Nephron progenitor cell (in vitro differentiated cells): ENCODE measurements at regions not wholly inside any gene's neighbourhood (a gene's known extent, or its start where the extent isn't known, plus 50 kb on each side); places are given as distances from the start of the nearest gene placed in this dataset.

Source experiments
- DNase-seq: peaks from one replicate; pipeline ENCODE4 v3.0.0; 2021
- H3K27ac Mint-ChIP-seq: 2 replicates; pipeline ENCODE4 v1.8.0; 2021; ENCODE audit warnings: mild to moderate bottlenecking, moderate library complexity, mixed read lengths
- H3K27me3 Mint-ChIP-seq: 2 replicates; pipeline ENCODE4 v1.8.0; 2021; ENCODE audit warnings: mild to moderate bottlenecking, low read depth, mixed read lengths; ENCODE audit not compliant: poor library complexity
- H3K36me3 Mint-ChIP-seq: 2 replicates; pipeline ENCODE4 v1.8.0; 2021; ENCODE audit warnings: low read depth, mixed read lengths
- H3K4me1 Mint-ChIP-seq: 2 replicates; pipeline ENCODE4 v1.8.0; 2021; ENCODE audit warnings: mixed read lengths
- H3K4me3 Mint-ChIP-seq: 2 replicates; pipeline ENCODE4 v1.8.0; 2021; ENCODE audit warnings: mild to moderate bottlenecking, moderate library complexity, mixed read lengths
- H3K9me3 Mint-ChIP-seq: 2 replicates; pipeline ENCODE4 v1.8.0; 2021; ENCODE audit warnings: mild to moderate bottlenecking, moderate library complexity, mixed read lengths
- TF ChIP-seq, protein P1 (sequence below): fragments of 200-600 bp; sonication (generic); IDR thresholded peaks from 2 replicates; pipeline ENCODE4 v1.5.0; 2021; ENCODE audit warnings: antibody characterized with exemption

GRCh38 chr2:7904319-7904718, 777.5 kb upstream of the ID2 start:
- no peak for DNase-seq
- peaks cover 3% of the 10 kb centered on the region for H3K27me3 Mint-ChIP-seq
- H3K9me3 Mint-ChIP-seq: no peaks in the 10 kb centered on the region
- H3K4me1 Mint-ChIP-seq: peaks cover 12% of the 10 kb centered on the region
- TF ChIP-seq, protein P1, sequence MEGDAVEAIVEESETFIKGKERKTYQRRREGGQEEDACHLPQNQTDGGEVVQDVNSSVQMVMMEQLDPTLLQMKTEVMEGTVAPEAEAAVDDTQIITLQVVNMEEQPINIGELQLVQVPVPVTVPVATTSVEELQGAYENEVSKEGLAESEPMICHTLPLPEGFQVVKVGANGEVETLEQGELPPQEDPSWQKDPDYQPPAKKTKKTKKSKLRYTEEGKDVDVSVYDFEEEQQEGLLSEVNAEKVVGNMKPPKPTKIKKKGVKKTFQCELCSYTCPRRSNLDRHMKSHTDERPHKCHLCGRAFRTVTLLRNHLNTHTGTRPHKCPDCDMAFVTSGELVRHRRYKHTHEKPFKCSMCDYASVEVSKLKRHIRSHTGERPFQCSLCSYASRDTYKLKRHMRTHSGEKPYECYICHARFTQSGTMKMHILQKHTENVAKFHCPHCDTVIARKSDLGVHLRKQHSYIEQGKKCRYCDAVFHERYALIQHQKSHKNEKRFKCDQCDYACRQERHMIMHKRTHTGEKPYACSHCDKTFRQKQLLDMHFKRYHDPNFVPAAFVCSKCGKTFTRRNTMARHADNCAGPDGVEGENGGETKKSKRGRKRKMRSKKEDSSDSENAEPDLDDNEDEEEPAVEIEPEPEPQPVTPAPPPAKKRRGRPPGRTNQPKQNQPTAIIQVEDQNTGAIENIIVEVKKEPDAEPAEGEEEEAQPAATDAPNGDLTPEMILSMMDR: no peak
- peak overlapping the region; percentile 9 for H3K27ac Mint-ChIP-seq
- H3K36me3 Mint-ChIP-seq: no peaks in the 10 kb centered on the region
- no peak overlapping the region for H3K4me3 Mint-ChIP-seq

DNA sequence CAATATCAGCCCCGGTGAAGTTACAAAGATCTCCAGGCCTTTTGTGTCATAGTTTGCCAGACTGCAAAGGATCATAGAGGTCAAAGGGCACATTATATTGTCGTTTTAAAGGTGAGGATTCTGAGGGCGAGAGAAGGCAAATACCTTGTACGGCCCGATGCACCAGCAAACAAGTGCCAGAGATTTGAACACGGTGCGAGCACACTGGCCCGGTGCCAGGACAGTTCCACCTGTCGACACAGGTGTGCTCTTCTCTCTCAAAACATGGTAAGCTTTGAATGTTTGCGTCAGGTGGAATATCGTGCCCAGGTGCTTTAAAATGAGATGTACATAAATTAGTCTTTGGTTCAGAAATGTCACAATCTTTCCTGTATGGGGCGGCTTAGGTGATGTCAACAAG, 776.1 kb upstream of the ID2 start:
- H3K27me3 Mint-ChIP-seq: peaks cover 3% of the 10 kb centered on the region
- H3K9me3 Mint-ChIP-seq: no peaks in the 10 kb centered on the region
- DNase-seq: no peak
- no peaks in the 10 kb centered on the region for H3K36me3 Mint-ChIP-seq
- peaks cover 8% of the 10 kb centered on the region for H3K4me1 Mint-ChIP-seq
- TF ChIP-seq, protein P1: no peak
- H3K27ac Mint-ChIP-seq: no peak overlapping the region
- H3K4me3 Mint-ChIP-seq: no peak overlapping the region

DNA sequence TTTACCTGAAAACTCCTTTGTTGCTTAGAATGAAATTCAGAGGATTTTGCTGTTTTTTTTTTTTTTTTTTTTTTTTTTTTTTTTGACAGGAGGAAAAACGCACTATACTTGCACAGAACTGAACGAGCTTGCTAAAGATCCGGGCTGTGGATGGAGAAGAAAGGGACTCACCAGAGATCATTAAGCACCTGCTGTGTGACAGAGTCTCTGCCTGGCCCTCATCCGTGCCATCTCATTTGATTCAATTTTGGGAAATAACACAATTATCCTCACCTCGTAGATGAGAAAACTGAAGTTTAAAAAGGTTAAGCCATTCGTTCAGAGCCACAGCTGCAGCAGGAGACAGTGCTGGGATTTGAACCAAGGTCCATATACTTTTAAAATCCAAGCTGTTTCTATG, 775.4 kb upstream of the ID2 start:
- Mint-ChIP-seq H3K4me1 (peaks cover 8% of the 10 kb centered on the region), H3K27me3 (peaks cover 3% of the 10 kb centered on the region), H3K27ac (no peak overlapping the region), H3K9me3 (no peaks in the 10 kb centered on the region), H3K4me3 (no peak overlapping the region), H3K36me3 (no peaks in the 10 kb centered on the region)
- TF ChIP-seq, protein P1: no peak
- DNase-seq: no peak

DNA sequence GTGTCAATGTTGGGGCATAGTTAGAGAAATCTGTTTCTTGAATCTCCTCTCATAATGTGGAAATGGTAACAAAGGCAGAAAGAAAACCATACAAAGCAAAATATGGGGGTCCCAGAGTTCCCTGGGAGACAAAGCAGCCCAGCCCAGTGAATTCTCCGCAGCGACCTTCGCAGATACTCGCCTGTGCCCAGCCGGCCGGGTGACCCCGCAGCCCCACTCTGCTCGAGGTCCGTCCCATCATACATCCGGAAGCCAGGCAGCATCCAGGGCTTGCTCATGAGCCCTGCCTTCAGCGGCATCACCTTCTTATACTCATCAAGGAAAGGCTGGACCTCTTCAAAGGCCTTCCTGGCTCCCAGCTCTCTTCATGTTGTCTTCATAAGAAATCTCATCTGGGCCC, 774.8 kb upstream of the ID2 start:
- Mint-ChIP-seq H3K4me3 (no peak overlapping the region), H3K9me3 (no peaks in the 10 kb centered on the region), H3K27me3 (peaks cover 3% of the 10 kb centered on the region), H3K36me3 (no peaks in the 10 kb centered on the region), H3K4me1 (peaks cover 8% of the 10 kb centered on the region), H3K27ac (no peak overlapping the region)
- no peak for DNase-seq
- TF ChIP-seq, protein P1: no peak

DNA sequence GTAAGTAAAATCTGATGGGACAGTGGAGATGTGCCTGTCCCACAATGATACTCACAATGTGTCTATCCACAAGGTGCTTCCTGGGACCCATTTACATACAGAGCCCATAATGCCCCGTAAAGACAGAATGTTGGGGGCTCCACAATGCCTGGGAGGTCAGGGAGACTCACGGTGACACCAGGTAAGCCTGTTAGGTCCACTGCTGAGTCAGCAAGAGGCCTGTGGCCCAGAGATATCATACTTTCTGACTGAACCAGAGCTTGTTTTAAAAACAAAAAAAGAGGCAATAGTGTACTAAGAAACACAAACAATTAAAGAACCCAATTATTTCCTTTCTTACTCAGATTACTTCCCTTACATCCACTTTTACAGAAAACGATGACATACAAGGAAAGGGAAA, 771.1 kb upstream of the ID2 start:
- Mint-ChIP-seq H3K4me3 (no peak overlapping the region), H3K27ac (no peak overlapping the region), H3K27me3 (no peaks in the 10 kb centered on the region), H3K36me3 (no peaks in the 10 kb centered on the region), H3K9me3 (no peaks in the 10 kb centered on the region), H3K4me1 (peaks cover 20% of the 10 kb centered on the region)
- TF ChIP-seq, protein P1: no peak
- no peak for DNase-seq

DNA sequence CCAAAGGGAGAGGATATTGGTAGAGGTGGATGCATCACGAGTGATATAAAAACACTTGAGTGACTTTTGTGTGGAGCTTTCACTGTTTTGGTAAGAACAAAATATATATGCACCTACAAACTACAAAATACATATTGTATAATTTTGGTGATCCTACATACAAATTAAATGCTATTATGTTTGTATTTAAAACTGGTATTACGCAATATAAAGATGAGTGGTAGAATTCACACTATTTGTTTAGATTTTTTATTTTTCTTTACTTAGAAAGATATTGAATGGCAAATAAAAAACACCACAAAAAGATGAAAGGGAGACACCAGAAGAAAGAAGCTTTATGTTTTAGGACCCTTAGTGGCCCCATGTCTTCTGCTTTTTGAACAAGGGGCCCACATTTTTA, 770.7 kb upstream of the ID2 start:
- Mint-ChIP-seq H3K36me3 (no peaks in the 10 kb centered on the region), H3K27ac (no peak overlapping the region), H3K27me3 (no peaks in the 10 kb centered on the region), H3K4me3 (no peak overlapping the region), H3K4me1 (peaks cover 20% of the 10 kb centered on the region), H3K9me3 (no peaks in the 10 kb centered on the region)
- TF ChIP-seq, protein P1: no peak
- DNase-seq: no peak
